ENCODE measurements at regions not wholly inside any gene's neighbourhood (a gene's known extent, or its start where the extent isn't known, plus 50 kb on each side); places are given as distances from the start of the nearest gene placed in this dataset.

GRCh38 chr20:52552181-52552872 is 360.7 kb upstream of the ZFP64 start:
- TF ChIP-seq POLR2A (IDR thresholded peaks at IDR 0.05) = no peak
- TF ChIP-seq CTCF (IDR thresholded peaks at IDR 0.05) = no peak

All from gastroesophageal sphincter (tissue), 3 donors.